ENCODE measurements at regions not wholly inside any gene's neighbourhood (a gene's known extent, or its start where the extent isn't known, plus 50 kb on each side); places are given as distances from the start of the nearest gene placed in this dataset.

GRCh38 chr7:25671111-25671510 lies 442.8 kb upstream of the NPVF start:
- TF ChIP-seq TFCP2L1 (CRISPR knock-in tag; IDR thresholded peaks at IDR 0.05) (no peak), JUNB (IDR thresholded peaks at IDR 0.05) (no peak), RARB (CRISPR knock-in tag; IDR thresholded peaks at IDR 0.05) (no peak), RAD21 (conservative IDR thresholded peaks at IDR 0.05 in 1 of 2, IDR thresholded peaks at IDR 0.05 in 1 of 2) (no peak), HOXA7 (CRISPR knock-in tag; IDR thresholded peaks at IDR 0.05) (no peak), ZC3H11A (IDR thresholded peaks at IDR 0.05) (no peak), EHMT2 (IDR thresholded peaks at IDR 0.05; ENCODE audit: low read depth) (no peak), E2F6 (IDR thresholded peaks at IDR 0.05; ENCODE audit: borderline replicate concordance, low read depth) (no peak), CBX2 (IDR thresholded peaks at IDR 0.05; ENCODE audit: borderline replicate concordance, low read depth) (no peak)
- ChIA-PET CTCF (no interaction called here), POLR2A (no interaction called here)
- H3K4me2 ChIP-seq: no peak overlapping the region
- H3K4me1 ChIP-seq: no peaks in the 10 kb centered on the region
- H3K9me3 ChIP-seq: no peaks in the 10 kb centered on the region
- no peak for FAIRE-seq
- H3K27ac ChIP-seq: no peak overlapping the region
- WGBS (ENCODE audit: missing lambda C conversion rate): 47% methylated on average over 10 of the region's 10 CpGs
- no peak overlapping the region for H3K4me3 ChIP-seq
- DNase-seq (ENCODE audit: low read depth in 1 of 2, low spot score in 1 of 2): no peak
- no peak for ATAC-seq

DNA sequence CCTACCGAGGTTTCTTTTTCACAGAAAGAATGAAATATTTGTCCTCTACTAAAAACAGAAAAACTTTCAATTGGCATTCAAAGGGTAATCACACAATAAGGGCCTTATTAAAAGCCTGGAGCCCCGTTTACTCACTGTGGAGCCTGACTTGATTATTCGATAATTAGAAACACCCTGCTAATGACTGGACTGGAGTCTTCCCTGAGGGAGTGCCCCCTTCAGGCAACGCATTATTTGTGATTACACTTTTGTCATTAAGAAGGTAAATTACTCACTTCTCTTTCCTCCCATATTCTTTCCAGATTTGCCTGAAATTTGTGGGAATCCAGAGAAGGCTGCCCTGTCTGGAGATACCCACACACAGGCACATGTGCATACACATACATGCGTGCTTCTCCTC lies 444.2 kb upstream of the NPVF start:
- Histone ChIP-seq H3K4me2 (no peak overlapping the region), H3K27ac (no peak overlapping the region), H3K9me3 (no peaks in the 10 kb centered on the region), H3K4me3 (no peak overlapping the region), H3K4me1 (no peaks in the 10 kb centered on the region)
- TF ChIP-seq HDAC2 (IDR thresholded peaks at IDR 0.05) (no peak), JUNB (IDR thresholded peaks at IDR 0.05) (no peak)
- ChIA-PET POLR2A (no interaction called here), CTCF (interaction anchor here (0.6 kb wide), 1 partner anchor 336 kb away, joined by 4 read pairs; no protein-coding TSS in a partner anchor)
- WGBS (ENCODE audit: missing lambda C conversion rate): 33% methylated on average over 5 of the region's 5 CpGs
- DNase-seq (ENCODE audit: low read depth in 1 of 2, low spot score in 1 of 2): no peak
- FAIRE-seq: no peak
- no peak for ATAC-seq

- Histone ChIP-seq H3K4me1 (no peaks in the 10 kb centered on the region), H3K27ac (no peak overlapping the region), H3K4me3 (no peak overlapping the region), H3K4me2 (no peak overlapping the region), H3K9me3 (no peaks in the 10 kb centered on the region)
- ChIA-PET POLR2A (no interaction called here), CTCF (no interaction called here)
- WGBS (ENCODE audit: missing lambda C conversion rate): 28% methylated on average over 4 of the region's 4 CpGs
- TF ChIP-seq, protein P1, sequence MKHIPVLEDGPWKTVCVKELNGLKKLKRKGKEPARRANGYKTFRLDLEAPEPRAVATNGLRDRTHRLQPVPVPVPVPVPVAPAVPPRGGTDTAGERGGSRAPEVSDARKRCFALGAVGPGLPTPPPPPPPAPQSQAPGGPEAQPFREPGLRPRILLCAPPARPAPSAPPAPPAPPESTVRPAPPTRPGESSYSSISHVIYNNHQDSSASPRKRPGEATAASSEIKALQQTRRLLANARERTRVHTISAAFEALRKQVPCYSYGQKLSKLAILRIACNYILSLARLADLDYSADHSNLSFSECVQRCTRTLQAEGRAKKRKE (CRISPR knock-in tag; IDR thresholded peaks at IDR 0.05; ENCODE audit: low read depth): no peak
- TF ChIP-seq KDM1A (IDR thresholded peaks at IDR 0.05; ENCODE audit: low read depth): no peak
- TF ChIP-seq GATA3 (IDR thresholded peaks at IDR 0.05; ENCODE audit: borderline replicate concordance): no peak
- TF ChIP-seq CEBPB (IDR thresholded peaks at IDR 0.05): no peak
- no peak for TF ChIP-seq BHLHE40 (IDR thresholded peaks at IDR 0.05; ENCODE audit: low read depth, low read length)
- no peak for TF ChIP-seq KDM5A (IDR thresholded peaks at IDR 0.05)
- TF ChIP-seq HEYL (CRISPR knock-in tag; IDR thresholded peaks at IDR 0.05): no peak
- TF ChIP-seq NPAS2 (CRISPR knock-in tag; IDR thresholded peaks at IDR 0.05; ENCODE audit: borderline replicate concordance): no peak
- no peak for TF ChIP-seq TFCP2L1 (CRISPR knock-in tag; IDR thresholded peaks at IDR 0.05)
- TF ChIP-seq CBX8 (IDR thresholded peaks at IDR 0.05): no peak
- no peak for TF ChIP-seq TP53 (CRISPR knock-in tag; IDR thresholded peaks at IDR 0.05)
- TF ChIP-seq FOXS1 (CRISPR knock-in tag; IDR thresholded peaks at IDR 0.05): no peak
- TF ChIP-seq RCOR1 (IDR thresholded peaks at IDR 0.05; ENCODE audit: low read depth, low read length): no peak
- TF ChIP-seq RAD21 (conservative IDR thresholded peaks at IDR 0.05 in 1 of 2, IDR thresholded peaks at IDR 0.05 in 1 of 2): no peak
- no peak for TF ChIP-seq MAX (IDR thresholded peaks at IDR 0.05)
- no peak for TF ChIP-seq FOSL2 (IDR thresholded peaks at IDR 0.05)
- TF ChIP-seq FOSL2 (CRISPR knock-in tag; IDR thresholded peaks at IDR 0.05): no peak
- TF ChIP-seq ZSCAN20 (CRISPR knock-in tag; IDR thresholded peaks at IDR 0.05): no peak
- no peak for TF ChIP-seq EP300 (IDR thresholded peaks at IDR 0.05)
- no peak for TF ChIP-seq HOXB13 (CRISPR knock-in tag; IDR thresholded peaks at IDR 0.05; ENCODE audit: low read depth)
- DNase-seq (ENCODE audit: low read depth in 1 of 2, low spot score in 1 of 2) (no peak), ATAC-seq (no peak), FAIRE-seq (no peak)
Measured at GRCh38 chr7:25675789-25676474, 447.6 kb upstream of the NPVF start.

Measured in A549 (cell line).